GM12873 (cell line): ENCODE measurements at regions not wholly inside any gene's neighbourhood (a gene's known extent, or its start where the extent isn't known, plus 50 kb on each side); places are given as distances from the start of the nearest gene placed in this dataset.

Experiments
- TF ChIP-seq, protein P1 (sequence below): IDR thresholded peaks from 2 replicates; pipeline ENCODE4 v1.5.1; 2012; ENCODE audit warnings: low read depth, mild to moderate bottlenecking, moderate library complexity, low read length, control low read depth; ENCODE audit not compliant: insufficient read depth; ENCODE audit errors: missing control alignments

DNA sequence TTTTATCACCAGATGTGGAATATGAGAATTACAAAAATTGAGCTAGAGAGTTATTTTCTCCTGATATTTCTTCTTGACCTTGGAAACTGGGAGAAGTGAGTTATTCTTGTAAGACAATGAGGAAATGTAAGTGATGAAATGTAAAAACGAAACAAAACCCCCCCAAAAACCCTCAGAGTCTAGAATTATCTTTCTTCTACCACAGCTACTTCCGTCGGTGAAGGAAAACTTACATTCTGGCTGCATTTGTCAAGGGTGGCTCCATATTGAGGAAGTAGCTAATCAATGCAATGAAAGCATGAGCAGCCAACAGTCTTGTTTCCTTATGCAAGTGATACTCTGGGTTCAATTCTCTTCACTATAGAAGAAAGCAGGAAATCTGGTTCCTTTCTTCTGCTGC, 661.7 kb upstream of the CITED2 start:
- TF ChIP-seq, protein P1, sequence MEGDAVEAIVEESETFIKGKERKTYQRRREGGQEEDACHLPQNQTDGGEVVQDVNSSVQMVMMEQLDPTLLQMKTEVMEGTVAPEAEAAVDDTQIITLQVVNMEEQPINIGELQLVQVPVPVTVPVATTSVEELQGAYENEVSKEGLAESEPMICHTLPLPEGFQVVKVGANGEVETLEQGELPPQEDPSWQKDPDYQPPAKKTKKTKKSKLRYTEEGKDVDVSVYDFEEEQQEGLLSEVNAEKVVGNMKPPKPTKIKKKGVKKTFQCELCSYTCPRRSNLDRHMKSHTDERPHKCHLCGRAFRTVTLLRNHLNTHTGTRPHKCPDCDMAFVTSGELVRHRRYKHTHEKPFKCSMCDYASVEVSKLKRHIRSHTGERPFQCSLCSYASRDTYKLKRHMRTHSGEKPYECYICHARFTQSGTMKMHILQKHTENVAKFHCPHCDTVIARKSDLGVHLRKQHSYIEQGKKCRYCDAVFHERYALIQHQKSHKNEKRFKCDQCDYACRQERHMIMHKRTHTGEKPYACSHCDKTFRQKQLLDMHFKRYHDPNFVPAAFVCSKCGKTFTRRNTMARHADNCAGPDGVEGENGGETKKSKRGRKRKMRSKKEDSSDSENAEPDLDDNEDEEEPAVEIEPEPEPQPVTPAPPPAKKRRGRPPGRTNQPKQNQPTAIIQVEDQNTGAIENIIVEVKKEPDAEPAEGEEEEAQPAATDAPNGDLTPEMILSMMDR = no peak

DNA sequence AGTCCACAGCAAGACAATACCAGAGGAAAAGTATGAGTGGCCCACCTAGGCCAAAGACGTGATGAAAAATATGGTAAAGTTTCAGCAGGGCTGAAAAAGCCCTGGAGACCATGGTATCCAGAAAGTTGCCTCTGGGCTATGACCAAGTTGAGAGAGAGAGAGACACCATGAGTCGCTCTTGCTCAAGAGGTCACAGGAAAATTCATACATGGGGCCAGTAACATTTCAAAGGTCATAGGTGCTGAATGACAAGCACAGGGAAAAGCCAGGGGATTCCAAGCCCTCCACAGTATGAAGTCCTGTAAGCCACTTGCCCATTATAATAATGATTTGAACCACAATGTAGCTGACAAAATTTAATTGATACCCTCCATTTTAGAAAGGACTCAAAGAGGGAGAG, 657.7 kb upstream of the CITED2 start:
- TF ChIP-seq, protein P1 = no peak

DNA sequence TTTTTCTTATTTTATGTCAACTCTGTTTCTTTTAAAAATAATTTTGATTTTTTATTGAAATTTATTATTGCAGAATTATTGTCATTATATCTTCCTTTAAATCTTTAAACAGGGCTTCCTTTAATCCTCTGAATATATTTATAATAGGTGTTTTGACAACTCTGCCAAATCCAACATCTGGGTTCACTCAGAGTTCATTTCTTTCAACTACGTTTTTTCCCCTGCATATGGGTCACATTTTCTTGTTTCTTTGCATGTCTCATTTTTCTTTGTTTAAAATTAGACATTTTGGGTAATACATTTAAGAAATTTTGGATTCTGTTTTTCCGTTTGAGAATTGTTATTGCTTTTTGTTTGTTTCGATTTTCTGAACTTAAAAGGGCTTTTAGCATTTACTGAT, 655.1 kb upstream of the CITED2 start:
- TF ChIP-seq, protein P1 = no peak

DNA sequence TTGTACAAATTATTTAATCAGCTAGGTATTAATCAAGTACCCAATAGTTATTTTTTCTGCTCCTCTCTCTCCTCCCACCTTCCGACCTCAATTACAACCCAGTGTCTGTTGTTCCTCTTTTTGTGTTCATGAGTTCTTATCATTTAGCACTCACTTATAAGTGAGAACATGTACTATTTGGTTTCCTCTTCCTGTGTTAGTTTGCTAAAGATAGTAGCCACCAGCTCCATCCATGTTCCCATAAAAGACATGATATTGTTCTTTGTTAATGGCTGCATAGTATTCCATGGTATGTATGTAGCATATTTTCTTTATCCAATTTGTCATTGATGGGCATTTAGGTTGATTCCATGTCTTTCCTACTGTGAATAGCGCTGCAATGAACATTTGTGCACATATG, 652.8 kb upstream of the CITED2 start:
- TF ChIP-seq, protein P1 = no peak

DNA sequence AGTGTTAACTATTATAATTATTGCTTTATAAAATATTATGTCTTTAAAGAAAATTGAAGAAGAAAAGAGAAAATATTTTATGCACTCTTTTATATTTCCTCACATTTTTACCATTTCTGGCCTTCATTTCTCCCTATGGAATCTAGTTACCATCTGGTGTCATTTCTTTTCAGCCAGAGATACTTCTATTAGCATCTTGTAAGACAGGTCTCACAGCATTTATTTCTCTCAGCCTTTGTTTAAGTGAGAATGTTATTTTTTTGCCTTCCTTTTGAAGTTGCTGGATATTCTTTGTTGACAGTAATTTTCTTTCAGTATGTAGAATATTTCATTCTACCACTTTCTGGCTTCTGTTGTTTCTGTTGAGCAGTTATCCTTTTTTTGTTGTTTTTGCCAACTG, 652.1 kb upstream of the CITED2 start:
- TF ChIP-seq, protein P1 = no peak

DNA sequence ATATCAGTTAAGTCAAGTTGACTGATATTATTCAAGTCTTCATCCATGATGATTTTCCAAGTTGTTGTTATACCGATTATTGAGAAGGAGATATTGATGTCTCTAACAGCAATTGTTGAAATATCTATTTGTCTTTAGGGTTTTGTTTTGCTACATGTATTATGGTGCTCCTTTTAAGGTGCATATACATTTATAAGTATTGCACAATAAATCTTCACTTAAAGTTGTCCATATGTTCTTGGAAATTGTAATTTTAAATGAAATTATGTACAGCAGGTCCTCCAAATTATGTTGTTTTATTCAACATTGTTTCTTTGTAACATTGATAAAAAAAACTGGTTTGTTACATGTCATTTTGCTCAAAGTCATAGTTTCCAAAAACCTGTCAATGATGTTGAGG, 650.7 kb upstream of the CITED2 start:
- TF ChIP-seq, protein P1 = no peak

DNA sequence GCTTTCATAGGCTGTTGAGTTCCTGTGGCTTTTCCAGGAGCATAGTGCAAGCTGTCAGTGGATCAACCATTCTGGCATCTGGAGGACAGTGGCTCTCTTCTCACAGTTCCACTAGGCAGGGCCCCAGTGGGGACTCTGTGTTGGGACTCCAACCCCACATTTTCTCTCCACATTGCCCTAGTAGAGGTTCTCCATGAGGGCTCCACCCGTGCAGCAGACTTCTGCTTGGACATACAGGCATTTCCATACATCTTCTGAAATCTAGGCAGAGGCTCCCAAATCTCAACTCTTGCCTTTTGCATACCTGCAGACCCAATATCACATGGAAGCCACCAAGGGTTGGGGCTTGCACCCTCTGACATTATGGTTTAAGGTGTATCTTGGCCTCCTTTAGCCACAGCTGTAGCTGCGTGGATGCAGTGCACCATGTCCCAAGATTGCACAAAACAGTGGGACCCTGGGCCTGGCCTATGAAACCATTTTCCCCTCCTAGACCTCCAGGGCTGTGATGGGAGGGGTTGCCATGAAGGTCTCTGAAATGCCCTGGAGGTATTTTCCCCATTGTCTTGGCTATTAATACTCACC, 645.9 kb upstream of the CITED2 start:
- TF ChIP-seq, protein P1 = no peak
